Astrocyte of the cerebellum (primary cell): ENCODE measurements at regions not wholly inside any gene's neighbourhood (a gene's known extent, or its start where the extent isn't known, plus 50 kb on each side); places are given as distances from the start of the nearest gene placed in this dataset.
A peak's percentile ranks its signal among the peaks of the same experiment; 100 is the strongest.

Experiments
- DNase-seq: peaks from one replicate; pipeline ENCODE4 v3.0.0-alpha.2; 2011; ENCODE audit warnings: low read depth
- H3K4me3 ChIP-seq: 2 replicates; pipeline ENCODE4 v1.5.1; 2011; ENCODE audit warnings: mild to moderate bottlenecking, low read depth, low read length, moderate library complexity
- CTCF ChIP-seq: IDR thresholded peaks from 2 replicates; pipeline ENCODE4 v1.5.1; 2012; ENCODE audit warnings: low read length, low read depth, moderate library complexity, mild to moderate bottlenecking; ENCODE audit errors: missing control alignments
- in situ Hi-C: cut with HindIII; loops from 2 replicates; pipeline ENCODE4 v1.10.0; 2017; ENCODE audit warnings: low sequenced_read_pairs

DNA sequence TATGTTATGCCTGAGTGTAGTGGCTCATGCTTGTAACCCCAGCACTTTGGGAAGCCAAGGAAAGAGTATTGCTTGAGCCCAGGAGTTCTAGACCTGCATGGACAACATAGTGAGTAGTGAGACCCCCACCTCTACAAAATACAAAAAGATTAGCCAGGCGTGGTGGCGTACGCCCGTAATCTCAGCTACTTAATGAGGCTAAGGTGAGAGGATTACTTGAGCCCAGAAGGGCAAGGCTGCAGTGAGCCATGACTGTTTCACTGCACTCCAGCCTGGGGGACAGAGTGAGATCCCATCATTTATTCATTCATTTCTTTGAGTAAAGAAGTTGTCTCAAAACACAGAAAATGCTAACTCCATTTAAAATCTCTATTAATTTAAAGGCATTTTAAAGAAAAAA lies 1061.6 kb downstream of the JRKL start:
- no peak for DNase-seq
- H3K4me3 ChIP-seq = no peak overlapping the region
- no peak for TF ChIP-seq CTCF
- in situ Hi-C loops = no loop called here

DNA sequence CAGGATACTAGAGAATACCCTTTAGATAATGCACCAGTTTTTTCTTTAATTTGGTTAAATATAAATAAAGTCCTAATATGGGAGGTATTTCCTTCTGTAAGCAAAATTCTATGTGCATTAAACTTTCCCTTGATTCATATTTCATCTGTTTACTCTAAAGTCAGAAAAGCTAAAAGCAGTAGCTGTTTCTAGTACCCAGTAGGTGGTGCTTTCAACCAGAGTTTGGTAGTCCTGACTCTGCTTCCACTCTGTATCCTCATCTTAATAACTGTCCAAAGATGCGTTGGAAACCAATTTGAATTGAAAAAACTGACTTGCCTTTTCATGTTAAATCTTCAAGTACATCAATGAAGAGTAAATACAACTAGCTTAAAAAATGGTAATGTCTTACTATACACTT lies 1065.2 kb downstream of the JRKL start:
- peak; percentile 1 for DNase-seq
- peak; percentile 40 for TF ChIP-seq CTCF
- no peak overlapping the region for H3K4me3 ChIP-seq
- in situ Hi-C loops = no loop called here

DNA sequence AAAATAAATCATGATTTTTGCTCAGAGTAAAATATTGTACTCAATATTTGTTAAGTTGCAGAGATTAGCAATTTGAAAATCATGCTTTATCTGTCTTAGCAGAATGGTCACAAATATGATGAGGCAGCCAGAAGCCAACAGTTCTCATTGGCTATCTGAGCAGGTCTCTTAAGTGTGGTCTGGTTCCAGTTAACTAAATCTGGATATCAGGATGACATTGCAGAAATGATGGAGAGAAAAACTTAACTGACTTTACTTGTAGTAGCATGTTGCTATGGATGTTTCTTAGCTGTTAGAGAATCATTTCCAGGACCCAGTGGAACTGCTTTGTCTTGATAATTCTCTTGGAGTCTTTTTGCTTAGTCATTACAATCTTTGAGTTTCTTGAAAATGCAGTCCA lies 1070.3 kb downstream of the JRKL start:
- no peak overlapping the region for H3K4me3 ChIP-seq
- in situ Hi-C loops = no loop called here
- no peak for DNase-seq
- TF ChIP-seq CTCF = no peak

GRCh38 chr11:97461044-97461880 lies 1071.4 kb downstream of the JRKL start:
- no peak for TF ChIP-seq CTCF
- DNase-seq = no peak
- in situ Hi-C loops = no loop called here

GRCh38 chr11:97461934-97462333 lies 1072.1 kb downstream of the JRKL start:
- H3K4me3 ChIP-seq = no peak overlapping the region
- TF ChIP-seq CTCF = no peak
- no peak for DNase-seq
- in situ Hi-C loops = no loop called here

More at GRCh38 chr11:97461044-97461880, 1071.4 kb downstream of the JRKL start:
- H3K4me3 ChIP-seq = no peak overlapping the region

DNA sequence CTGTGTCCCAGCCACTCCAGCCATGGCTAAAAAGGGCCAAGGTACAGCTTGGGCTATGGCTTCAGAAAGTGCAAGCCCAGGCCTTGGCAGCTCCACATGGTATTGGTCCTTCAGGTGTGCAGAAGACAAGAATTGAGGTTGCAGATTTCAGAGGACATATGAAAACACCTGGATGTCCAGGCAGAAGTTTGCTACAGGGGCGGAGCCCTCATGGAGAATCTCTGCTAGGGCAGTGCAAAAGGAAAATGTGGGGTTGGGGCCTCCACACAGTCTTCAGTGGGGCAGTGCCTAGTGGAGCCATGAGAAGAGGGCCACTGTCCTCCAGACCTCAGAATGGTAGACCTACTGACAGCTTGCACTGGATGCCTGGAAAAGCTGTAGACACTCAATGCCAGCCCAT lies 1074.1 kb downstream of the JRKL start:
- no peak for DNase-seq
- TF ChIP-seq CTCF = no peak
- no peak overlapping the region for H3K4me3 ChIP-seq
- in situ Hi-C loops = no loop called here

DNA sequence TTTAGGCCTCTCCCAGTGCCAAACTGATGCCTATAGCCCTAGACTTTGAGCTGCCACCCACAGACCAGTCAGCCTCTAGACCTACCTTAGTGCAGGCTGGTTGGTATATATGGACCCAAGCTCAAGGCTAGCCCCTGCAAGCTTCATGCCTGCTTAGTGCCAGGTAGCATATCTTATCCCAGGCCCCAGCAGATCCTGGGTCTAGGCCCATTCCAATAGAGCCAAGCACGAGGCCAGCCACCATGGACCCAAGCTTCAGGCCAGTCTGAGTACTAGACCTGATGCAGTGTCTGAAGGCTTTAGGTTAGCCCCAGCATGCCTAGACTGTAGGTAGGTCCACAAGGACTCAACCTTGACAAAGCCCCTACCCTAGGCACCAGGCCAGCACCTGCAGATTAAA lies 1081.7 kb downstream of the JRKL start:
- DNase-seq = no peak
- no peak overlapping the region for H3K4me3 ChIP-seq
- in situ Hi-C loops = no loop called here
- TF ChIP-seq CTCF = no peak
